ENCODE measurements at regions not wholly inside any gene's neighbourhood (a gene's known extent, or its start where the extent isn't known, plus 50 kb on each side); places are given as distances from the start of the nearest gene placed in this dataset.

DNA sequence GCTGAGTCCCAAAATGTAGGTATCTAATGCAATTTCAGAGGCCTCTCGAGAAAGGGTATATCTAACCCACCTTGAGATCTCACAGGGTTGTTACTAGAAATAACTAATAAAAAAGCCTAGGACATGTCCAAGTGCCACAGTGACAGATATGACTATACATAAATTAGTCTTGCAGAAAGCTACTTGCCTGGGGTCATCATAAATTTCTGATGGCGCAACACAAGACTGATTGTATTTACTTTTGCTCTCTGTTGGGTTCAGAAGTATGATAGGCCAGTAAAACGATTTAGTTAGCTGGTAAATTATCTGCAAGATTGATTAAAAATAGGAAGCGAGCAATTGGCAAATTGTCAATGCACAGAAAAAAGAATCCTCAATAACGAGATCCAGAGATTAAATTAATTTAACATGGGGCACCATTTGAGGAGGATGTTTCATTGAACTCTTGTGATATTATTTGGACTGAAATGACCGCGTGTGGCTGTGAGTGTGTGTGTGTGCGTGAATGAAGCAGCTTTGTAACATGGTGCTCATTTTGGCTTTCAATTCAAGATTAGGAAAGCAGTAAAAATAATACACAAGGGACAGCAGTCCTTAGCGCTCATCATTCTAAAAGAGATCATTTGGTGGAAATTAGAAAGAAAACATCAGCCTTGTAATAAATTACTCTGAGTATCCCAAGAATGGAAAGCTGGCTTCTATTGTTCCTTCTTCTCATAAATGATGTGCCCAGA, 157.4 kb upstream of the ZFHX3 start:
- Histone ChIP-seq H3K9ac (ENCODE audit: low read length) (no peak overlapping the region), H3K9me2 (ENCODE audit: low read depth, low read length) (no peaks in the 10 kb centered on the region), H3K4me3 (ENCODE audit: low read depth, low read length, poor library complexity, severe bottlenecking) (no peak overlapping the region), H3K4me2 (ENCODE audit: low read length) (no peak overlapping the region), H3K4me1 (ENCODE audit: insufficient read depth, low read length, severe bottlenecking) (no peaks in the 10 kb centered on the region), H3K9me3 (ENCODE audit: low read length) (no peaks in the 10 kb centered on the region), H3F3A (ENCODE audit: insufficient read depth, low read length) (no peaks in the 10 kb centered on the region), H3K79me2 (ENCODE audit: insufficient read depth, low read length) (no peaks in the 10 kb centered on the region), H3K36me3 (ENCODE audit: insufficient read depth, low read length) (no peaks in the 10 kb centered on the region), H4K20me1 (ENCODE audit: insufficient read depth, low read length) (no peaks in the 10 kb centered on the region), H2AFZ (ENCODE audit: low read length) (no peak overlapping the region), H3K27ac (ENCODE audit: low read depth, low read length, poor library complexity, severe bottlenecking) (no peak overlapping the region), H3K27me3 (ENCODE audit: insufficient read depth, low read length) (no peaks in the 10 kb centered on the region)
- TF ChIP-seq EZH2 (IDR thresholded peaks at IDR 0.05; ENCODE audit: borderline replicate concordance, low read length) (no peak), CTCF (IDR thresholded peaks at IDR 0.05; ENCODE audit: low read length) (no peak)

DNA sequence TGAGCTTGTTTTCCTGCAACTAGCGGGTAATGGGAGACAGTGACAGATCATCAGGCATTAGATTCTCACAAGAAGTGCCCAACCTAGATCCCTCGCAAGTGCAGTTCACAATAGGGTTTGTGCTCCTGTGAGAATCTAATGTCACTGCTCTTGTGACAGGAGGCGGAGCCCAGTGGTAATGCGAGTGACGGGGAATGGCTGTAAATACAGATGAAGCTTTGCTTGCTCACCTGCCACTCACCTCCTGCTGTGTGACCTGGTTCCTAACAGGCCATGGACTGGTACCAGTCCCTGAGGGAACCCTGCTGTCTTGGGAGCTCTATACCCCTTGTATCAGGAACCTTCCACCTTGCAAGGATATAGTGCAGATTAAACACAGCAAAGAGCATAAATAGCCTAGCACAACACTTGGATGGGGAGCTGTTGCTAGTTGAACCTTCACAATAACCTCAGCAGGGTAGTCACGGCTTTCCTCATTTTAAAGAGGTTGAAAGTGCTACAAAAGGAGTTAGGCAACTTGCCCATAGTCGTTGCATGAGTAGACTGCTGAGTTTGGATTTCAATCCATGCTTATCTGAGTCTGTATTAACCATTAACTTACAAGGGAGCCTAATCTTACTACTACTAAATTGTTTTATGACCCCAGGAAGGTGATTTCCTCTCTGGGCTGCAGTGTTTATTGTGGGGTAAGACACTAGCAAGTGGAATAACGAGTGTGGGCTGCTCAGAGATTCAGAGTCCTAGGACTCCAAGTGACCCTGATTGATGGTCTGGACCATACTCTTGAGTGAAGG, 156.6 kb upstream of the ZFHX3 start:
- H3K27me3 ChIP-seq (ENCODE audit: insufficient read depth, low read length): no peaks in the 10 kb centered on the region
- no peak overlapping the region for H2AFZ ChIP-seq (ENCODE audit: low read length)
- no peak overlapping the region for H3K9ac ChIP-seq (ENCODE audit: low read length)
- H3K9me2 ChIP-seq (ENCODE audit: low read depth, low read length): no peaks in the 10 kb centered on the region
- no peaks in the 10 kb centered on the region for H3K36me3 ChIP-seq (ENCODE audit: insufficient read depth, low read length)
- no peak for TF ChIP-seq EZH2 (IDR thresholded peaks at IDR 0.05; ENCODE audit: borderline replicate concordance, low read length)
- no peak for TF ChIP-seq CTCF (IDR thresholded peaks at IDR 0.05; ENCODE audit: low read length)
- no peaks in the 10 kb centered on the region for H3K9me3 ChIP-seq (ENCODE audit: low read length)
- H3F3A ChIP-seq (ENCODE audit: insufficient read depth, low read length): no peaks in the 10 kb centered on the region
- no peaks in the 10 kb centered on the region for H4K20me1 ChIP-seq (ENCODE audit: insufficient read depth, low read length)
- no peak overlapping the region for H3K4me2 ChIP-seq (ENCODE audit: low read length)
- no peak overlapping the region for H3K27ac ChIP-seq (ENCODE audit: low read depth, low read length, poor library complexity, severe bottlenecking)
- no peak overlapping the region for H3K4me3 ChIP-seq (ENCODE audit: low read depth, low read length, poor library complexity, severe bottlenecking)
- no peaks in the 10 kb centered on the region for H3K79me2 ChIP-seq (ENCODE audit: insufficient read depth, low read length)
- no peaks in the 10 kb centered on the region for H3K4me1 ChIP-seq (ENCODE audit: insufficient read depth, low read length, severe bottlenecking)

GRCh38 chr16:73202161-73202729, 154.3 kb upstream of the ZFHX3 start:
- H3K36me3 ChIP-seq (ENCODE audit: insufficient read depth, low read length): no peaks in the 10 kb centered on the region
- no peaks in the 10 kb centered on the region for H4K20me1 ChIP-seq (ENCODE audit: insufficient read depth, low read length)
- H3K27me3 ChIP-seq (ENCODE audit: insufficient read depth, low read length): no peaks in the 10 kb centered on the region
- no peak overlapping the region for H3K9ac ChIP-seq (ENCODE audit: low read length)
- H3K9me2 ChIP-seq (ENCODE audit: low read depth, low read length): no peaks in the 10 kb centered on the region
- H3K79me2 ChIP-seq (ENCODE audit: insufficient read depth, low read length): no peaks in the 10 kb centered on the region
- H3K4me3 ChIP-seq (ENCODE audit: low read depth, low read length, poor library complexity, severe bottlenecking): no peak overlapping the region
- no peaks in the 10 kb centered on the region for H3K9me3 ChIP-seq (ENCODE audit: low read length)
- no peak overlapping the region for H2AFZ ChIP-seq (ENCODE audit: low read length)
- no peaks in the 10 kb centered on the region for H3K4me1 ChIP-seq (ENCODE audit: insufficient read depth, low read length, severe bottlenecking)
- no peak overlapping the region for H3K4me2 ChIP-seq (ENCODE audit: low read length)
- no peaks in the 10 kb centered on the region for H3F3A ChIP-seq (ENCODE audit: insufficient read depth, low read length)
- H3K27ac ChIP-seq (ENCODE audit: low read depth, low read length, poor library complexity, severe bottlenecking): no peak overlapping the region
- no peak for TF ChIP-seq CTCF (IDR thresholded peaks at IDR 0.05; ENCODE audit: low read length)
- no peak for TF ChIP-seq EZH2 (IDR thresholded peaks at IDR 0.05; ENCODE audit: borderline replicate concordance, low read length)
